ENCODE measurements at regions not wholly inside any gene's neighbourhood (a gene's known extent, or its start where the extent isn't known, plus 50 kb on each side); places are given as distances from the start of the nearest gene placed in this dataset.

DNA sequence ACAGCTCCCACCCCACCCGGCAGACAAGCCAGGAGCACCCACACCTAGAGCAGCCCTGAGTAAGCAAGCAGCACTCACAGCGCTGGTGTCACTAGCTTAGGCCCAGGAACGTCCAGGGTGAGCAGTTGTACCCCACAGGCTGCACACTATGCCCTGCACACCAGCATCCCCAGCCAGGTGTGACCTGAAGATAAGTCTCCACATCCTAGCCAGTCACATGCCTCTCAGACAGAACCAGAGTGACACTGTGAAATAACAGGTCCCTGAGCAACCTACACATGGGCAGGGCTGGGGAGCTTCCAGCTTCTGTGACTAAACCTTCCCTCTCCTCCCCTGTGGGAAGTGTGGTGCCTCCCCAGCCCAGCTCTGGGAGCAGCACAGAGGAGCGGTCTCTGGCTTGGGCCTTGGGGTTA is 253.6 kb downstream of the UACA start (continued):
- TF ChIP-seq, protein P1, sequence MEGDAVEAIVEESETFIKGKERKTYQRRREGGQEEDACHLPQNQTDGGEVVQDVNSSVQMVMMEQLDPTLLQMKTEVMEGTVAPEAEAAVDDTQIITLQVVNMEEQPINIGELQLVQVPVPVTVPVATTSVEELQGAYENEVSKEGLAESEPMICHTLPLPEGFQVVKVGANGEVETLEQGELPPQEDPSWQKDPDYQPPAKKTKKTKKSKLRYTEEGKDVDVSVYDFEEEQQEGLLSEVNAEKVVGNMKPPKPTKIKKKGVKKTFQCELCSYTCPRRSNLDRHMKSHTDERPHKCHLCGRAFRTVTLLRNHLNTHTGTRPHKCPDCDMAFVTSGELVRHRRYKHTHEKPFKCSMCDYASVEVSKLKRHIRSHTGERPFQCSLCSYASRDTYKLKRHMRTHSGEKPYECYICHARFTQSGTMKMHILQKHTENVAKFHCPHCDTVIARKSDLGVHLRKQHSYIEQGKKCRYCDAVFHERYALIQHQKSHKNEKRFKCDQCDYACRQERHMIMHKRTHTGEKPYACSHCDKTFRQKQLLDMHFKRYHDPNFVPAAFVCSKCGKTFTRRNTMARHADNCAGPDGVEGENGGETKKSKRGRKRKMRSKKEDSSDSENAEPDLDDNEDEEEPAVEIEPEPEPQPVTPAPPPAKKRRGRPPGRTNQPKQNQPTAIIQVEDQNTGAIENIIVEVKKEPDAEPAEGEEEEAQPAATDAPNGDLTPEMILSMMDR (IDR thresholded peaks at IDR 0.05; ENCODE audit: poor library complexity, severe bottlenecking): no peak

DNA sequence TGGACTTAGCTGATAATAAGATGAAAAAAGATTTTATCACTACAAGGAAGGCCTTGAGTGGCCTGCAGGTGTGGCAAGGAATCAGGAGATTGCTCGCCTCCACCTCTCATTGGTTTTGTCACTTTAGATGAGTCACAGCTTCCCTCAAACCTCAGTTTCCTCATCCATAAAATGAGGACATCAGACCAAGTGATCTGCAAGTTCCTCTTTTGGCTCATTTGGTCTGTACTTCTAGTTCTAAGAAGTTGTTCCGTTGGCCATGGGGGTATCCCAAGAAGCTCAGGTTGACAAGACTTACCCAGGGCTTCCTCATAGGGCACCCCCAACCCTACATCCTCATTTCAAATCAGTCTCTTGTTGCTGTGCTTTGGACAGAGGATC is 254.1 kb downstream of the UACA start:
- no peaks in the 10 kb centered on the region for H3K27me3 ChIP-seq (ENCODE audit: insufficient read depth, low read depth, low read length)
- no peak overlapping the region for H2AFZ ChIP-seq (ENCODE audit: low read depth, low read length)
- H3K9ac ChIP-seq (ENCODE audit: low read length): no peak overlapping the region
- no peak overlapping the region for H3K4me3 ChIP-seq (ENCODE audit: low read length)
- no peaks in the 10 kb centered on the region for H3K79me2 ChIP-seq (replicated peaks; ENCODE audit: insufficient read depth, low read length)
- TF ChIP-seq, protein P2, sequence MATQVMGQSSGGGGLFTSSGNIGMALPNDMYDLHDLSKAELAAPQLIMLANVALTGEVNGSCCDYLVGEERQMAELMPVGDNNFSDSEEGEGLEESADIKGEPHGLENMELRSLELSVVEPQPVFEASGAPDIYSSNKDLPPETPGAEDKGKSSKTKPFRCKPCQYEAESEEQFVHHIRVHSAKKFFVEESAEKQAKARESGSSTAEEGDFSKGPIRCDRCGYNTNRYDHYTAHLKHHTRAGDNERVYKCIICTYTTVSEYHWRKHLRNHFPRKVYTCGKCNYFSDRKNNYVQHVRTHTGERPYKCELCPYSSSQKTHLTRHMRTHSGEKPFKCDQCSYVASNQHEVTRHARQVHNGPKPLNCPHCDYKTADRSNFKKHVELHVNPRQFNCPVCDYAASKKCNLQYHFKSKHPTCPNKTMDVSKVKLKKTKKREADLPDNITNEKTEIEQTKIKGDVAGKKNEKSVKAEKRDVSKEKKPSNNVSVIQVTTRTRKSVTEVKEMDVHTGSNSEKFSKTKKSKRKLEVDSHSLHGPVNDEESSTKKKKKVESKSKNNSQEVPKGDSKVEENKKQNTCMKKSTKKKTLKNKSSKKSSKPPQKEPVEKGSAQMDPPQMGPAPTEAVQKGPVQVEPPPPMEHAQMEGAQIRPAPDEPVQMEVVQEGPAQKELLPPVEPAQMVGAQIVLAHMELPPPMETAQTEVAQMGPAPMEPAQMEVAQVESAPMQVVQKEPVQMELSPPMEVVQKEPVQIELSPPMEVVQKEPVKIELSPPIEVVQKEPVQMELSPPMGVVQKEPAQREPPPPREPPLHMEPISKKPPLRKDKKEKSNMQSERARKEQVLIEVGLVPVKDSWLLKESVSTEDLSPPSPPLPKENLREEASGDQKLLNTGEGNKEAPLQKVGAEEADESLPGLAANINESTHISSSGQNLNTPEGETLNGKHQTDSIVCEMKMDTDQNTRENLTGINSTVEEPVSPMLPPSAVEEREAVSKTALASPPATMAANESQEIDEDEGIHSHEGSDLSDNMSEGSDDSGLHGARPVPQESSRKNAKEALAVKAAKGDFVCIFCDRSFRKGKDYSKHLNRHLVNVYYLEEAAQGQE (IDR thresholded peaks at IDR 0.05; ENCODE audit: borderline replicate concordance): no peak
- TF ChIP-seq EP300 (conservative IDR thresholded peaks at IDR 0.05; ENCODE audit: poor library complexity, severe bottlenecking): no peak
- TF ChIP-seq RAD21 (conservative IDR thresholded peaks at IDR 0.05): no peak
- no peak for TF ChIP-seq SMC3 (conservative IDR thresholded peaks at IDR 0.05; ENCODE audit: poor library complexity)
- TF ChIP-seq MXI1 (conservative IDR thresholded peaks at IDR 0.05; ENCODE audit: poor library complexity, severe bottlenecking): no peak
- no peak for TF ChIP-seq POLR2AphosphoS5 (IDR thresholded peaks at IDR 0.05)
- no peak for TF ChIP-seq TAF1 (IDR thresholded peaks at IDR 0.05; ENCODE audit: low read depth)
- TF ChIP-seq, protein P1 (IDR thresholded peaks at IDR 0.05; ENCODE audit: poor library complexity, severe bottlenecking): no peak
- TF ChIP-seq EZH2 (IDR thresholded peaks at IDR 0.05; ENCODE audit: borderline replicate concordance, insufficient read depth, low read length, poor library complexity, severe bottlenecking): no peak
- no peaks in the 10 kb centered on the region for H3K9me2 ChIP-seq (ENCODE audit: insufficient read depth, low read length)
- H3K4me2 ChIP-seq (ENCODE audit: low read length): no peak overlapping the region
- no peaks in the 10 kb centered on the region for H3K36me3 ChIP-seq (ENCODE audit: insufficient read depth, low read length)
- no peaks in the 10 kb centered on the region for H3F3A ChIP-seq (ENCODE audit: insufficient read depth, low read length, poor library complexity, severe bottlenecking)
- H3K27ac ChIP-seq (ENCODE audit: low read length): no peak overlapping the region
- H3K9me3 ChIP-seq (ENCODE audit: low read length): peaks cover 7% of the 10 kb centered on the region
- H4K20me1 ChIP-seq (ENCODE audit: insufficient read depth): no peaks in the 10 kb centered on the region

All from neural cell (in vitro differentiated cells).